PC-9 (cell line): ENCODE measurements at regions not wholly inside any gene's neighbourhood (a gene's known extent, or its start where the extent isn't known, plus 50 kb on each side); places are given as distances from the start of the nearest gene placed in this dataset.

Source experiments
- BruUV-seq: library from RNA; stranded (reverse); fragments of 400-500 nt; replicated peaks from 2 replicates; lab custom pipeline; 2021; lab: Mats Ljungman, UMichigan
- CTCF ChIA-PET: fragments of 300-600 bp; sonication (Branson Sonifier 250); formaldehyde crosslinking; loops from one replicate; lab custom pipeline; 2022; ENCODE audit warnings: antibody characterized with exemption; lab: Charles Lee
- POLR2A ChIA-PET: fragments of 300-600 bp; sonication (Branson Sonifier 250); formaldehyde crosslinking; loops from one replicate; lab custom pipeline; 2022; ENCODE audit warnings: antibody characterized with exemption; ENCODE audit not compliant: unreplicated experiment; lab: Charles Lee
- DNase-seq, 2 experiments: peaks; one replicate each; pipeline versions ENCODE4 v3.0.0 to v3.0.0-alpha.2; 2015 to 2022; ENCODE audit warnings: mixed read lengths in 1 of 2
- H2AFZ ChIP-seq: fragments of 200-600 bp; sonication (generic); 2 replicates; pipeline ENCODE4 v1.8.1; 2017; ENCODE audit warnings: antibody characterized with exemption
- H3F3A ChIP-seq: fragments of 200-600 bp; sonication (generic); 2 replicates; pipeline ENCODE4 v1.8.1; 2017; ENCODE audit warnings: antibody characterized with exemption, mild to moderate bottlenecking, low read depth; ENCODE audit not compliant: insufficient read depth
- H3K27ac ChIP-seq: fragments of 200-600 bp; sonication (generic); 2 replicates; pipeline ENCODE4 v1.6.1; 2016; ENCODE audit warnings: mixed run types
- H3K27me3 ChIP-seq: fragments of 200-600 bp; sonication (generic); 2 replicates; pipeline ENCODE4 v1.6.1; 2016; ENCODE audit warnings: low read depth, mixed run types; ENCODE audit not compliant: insufficient read depth
- H3K36me3 ChIP-seq: fragments of 200-600 bp; sonication (generic); 2 replicates; pipeline ENCODE4 v1.6.1; 2016; ENCODE audit warnings: low read depth, mixed run types
- H3K4me1 ChIP-seq: fragments of 200-600 bp; sonication (generic); replicated peaks from 2 replicates; pipeline ENCODE4 v1.6.1; 2016; ENCODE audit warnings: mixed run types; ENCODE audit not compliant: insufficient read depth
- H3K4me2 ChIP-seq: fragments of 200-600 bp; sonication (generic); 2 replicates; pipeline ENCODE4 v1.6.1; 2017; ENCODE audit warnings: mixed run types
- H3K4me3 ChIP-seq: fragments of 200-600 bp; sonication (generic); 2 replicates; pipeline ENCODE4 v1.6.1; 2016; ENCODE audit warnings: mixed run types
- H3K79me2 ChIP-seq: fragments of 200-600 bp; sonication (generic); 2 replicates; pipeline ENCODE4 v1.6.1; 2017; ENCODE audit warnings: low read depth, mixed run types
- H3K9me2 ChIP-seq: fragments of 200-600 bp; sonication (generic); 2 replicates; pipeline ENCODE4 v1.8.1; 2017; ENCODE audit warnings: mild to moderate bottlenecking; ENCODE audit not compliant: insufficient read depth
- H3K9me3 ChIP-seq: fragments of 200-600 bp; sonication (generic); 2 replicates; pipeline ENCODE4 v1.8.1; 2016; ENCODE audit warnings: low read depth; ENCODE audit not compliant: insufficient read depth
- H4K20me1 ChIP-seq: fragments of 200-600 bp; sonication (generic); 2 replicates; pipeline ENCODE4 v1.8.1; 2017; ENCODE audit not compliant: insufficient read depth
- CTCF ChIP-seq: fragments of 200-600 bp; sonication (generic); conservative IDR thresholded peaks from 2 replicates; pipeline ENCODE4 v1.6.1; 2017; ENCODE audit warnings: mixed run types, antibody characterized with exemption, mild to moderate bottlenecking, moderate library complexity
- EZH2 ChIP-seq: fragments of 200-600 bp; sonication (generic); IDR thresholded peaks from 2 replicates; pipeline ENCODE4 v1.8.0; 2017; ENCODE audit warnings: antibody characterized with exemption, low read depth
- intact Hi-C: fragments of 100-400 bp; cut with micrococcal nuclease; formaldehyde crosslinking; loops from one replicate; pipeline ENCODE4 v1.10.0; 2022; ENCODE audit not compliant: unreplicated experiment

DNA sequence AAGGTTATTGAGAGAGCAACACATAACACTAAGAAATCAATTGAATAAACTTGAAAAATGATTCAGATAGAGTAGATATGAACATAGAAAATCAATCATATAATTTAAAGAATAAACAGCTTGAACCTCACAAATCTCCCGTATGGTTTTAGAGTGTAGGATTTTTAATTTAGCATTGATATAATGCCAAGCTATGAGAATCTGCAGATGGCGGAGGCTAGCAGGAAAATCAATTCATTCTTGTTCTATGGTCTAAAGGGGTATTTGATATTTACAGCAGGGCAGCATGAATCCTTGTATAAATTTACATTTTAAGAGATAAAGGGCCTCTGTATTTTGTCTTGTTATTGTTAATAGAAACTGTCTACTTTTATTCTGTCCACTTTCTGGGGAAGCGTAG is 797.0 kb downstream of the GALR1 start:
- Histone ChIP-seq H3K4me3 (no peak overlapping the region), H3K27ac (no peak overlapping the region), H3K4me2 (no peak overlapping the region), H3K4me1 (no peaks in the 10 kb centered on the region), H3F3A (no peaks in the 10 kb centered on the region), H3K79me2 (no peaks in the 10 kb centered on the region), H3K9me2 (no peaks in the 10 kb centered on the region), H3K27me3 (peaks cover 54% of the 10 kb centered on the region), H2AFZ (no peak overlapping the region), H3K9me3 (no peaks in the 10 kb centered on the region), H4K20me1 (no peaks in the 10 kb centered on the region), H3K36me3 (no peaks in the 10 kb centered on the region)
- TF ChIP-seq EZH2 (no peak), CTCF (no peak)
- intact Hi-C loops = no loop called here
- no TSS peak for BruUV-seq
- ChIA-PET CTCF (no interaction called here), POLR2A (no interaction called here)
- no peak for DNase-seq

- Histone ChIP-seq H3K9me2 (no peaks in the 10 kb centered on the region), H3K27ac (no peak overlapping the region), H3K36me3 (no peaks in the 10 kb centered on the region), H3K4me2 (no peak overlapping the region), H3K79me2 (no peaks in the 10 kb centered on the region), H3K9me3 (no peaks in the 10 kb centered on the region), H4K20me1 (no peaks in the 10 kb centered on the region), H2AFZ (no peak overlapping the region), H3K4me1 (no peaks in the 10 kb centered on the region), H3F3A (no peaks in the 10 kb centered on the region), H3K27me3 (peaks cover 74% of the 10 kb centered on the region), H3K4me3 (no peak overlapping the region)
- intact Hi-C loops = no loop called here
- TF ChIP-seq EZH2 = no peak
- TF ChIP-seq CTCF = no peak
- ChIA-PET POLR2A (no interaction called here), CTCF (no interaction called here)
- no peak for DNase-seq
- BruUV-seq = no TSS peak
Observed at GRCh38 chr18:78049281-78049680, 799.6 kb downstream of the GALR1 start.

DNA sequence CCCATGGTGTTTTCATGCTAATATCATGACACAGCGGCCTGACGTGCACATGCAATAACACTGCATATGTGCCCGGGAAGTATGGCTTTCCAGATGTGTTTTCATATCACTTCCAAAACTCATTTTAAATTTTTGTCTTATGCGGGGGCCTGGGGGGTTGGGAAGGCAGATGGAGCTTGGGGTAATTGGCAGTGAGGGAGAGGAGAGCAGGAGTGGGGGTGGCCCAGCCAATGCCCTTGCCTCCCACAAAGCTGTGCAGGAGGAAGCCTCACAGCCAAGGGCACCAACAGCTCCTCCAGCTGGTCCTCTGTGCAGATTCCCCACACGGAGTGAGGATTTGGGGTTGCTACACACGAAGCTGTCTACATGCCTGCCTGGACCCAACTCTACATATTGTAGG is 805.2 kb downstream of the GALR1 start:
- H4K20me1 ChIP-seq = no peaks in the 10 kb centered on the region
- ChIA-PET POLR2A (no interaction called here), CTCF (no interaction called here)
- H3K9me2 ChIP-seq = no peaks in the 10 kb centered on the region
- no peak overlapping the region for H2AFZ ChIP-seq
- H3K79me2 ChIP-seq = no peaks in the 10 kb centered on the region
- no peak for DNase-seq
- no peak overlapping the region for H3K27ac ChIP-seq
- no peak overlapping the region for H3K4me2 ChIP-seq
- BruUV-seq = no TSS peak
- intact Hi-C loops = no loop called here
- H3K4me1 ChIP-seq = no peaks in the 10 kb centered on the region
- H3F3A ChIP-seq = no peaks in the 10 kb centered on the region
- H3K4me3 ChIP-seq = no peak overlapping the region
- H3K27me3 ChIP-seq = peaks cover 39% of the 10 kb centered on the region
- TF ChIP-seq EZH2 (no peak), CTCF (no peak)
- H3K36me3 ChIP-seq = no peaks in the 10 kb centered on the region
- H3K9me3 ChIP-seq = no peaks in the 10 kb centered on the region
